GM23338 (cell line): ENCODE measurements at regions not wholly inside any gene's neighbourhood (a gene's known extent, or its start where the extent isn't known, plus 50 kb on each side); places are given as distances from the start of the nearest gene placed in this dataset.

ENCODE experiments used
- ATAC-seq: fragments of 200-7000 bp; cut with Tn5 transposase; 3 replicates; pipeline ENCODE4 v1.9.1; 2020
- DNase-seq: peaks from one replicate; pipeline ENCODE4 v3.0.0-alpha.2; 2015; ENCODE audit warnings: low spot score
- H2AFZ ChIP-seq: fragments of 200-600 bp; sonication (generic); 2 replicates; pipeline ENCODE4 v1.8.0; 2016; ENCODE audit warnings: antibody characterized with exemption, mild to moderate bottlenecking, moderate library complexity
- H3F3A ChIP-seq: fragments of 200-600 bp; sonication (generic); replicated peaks from 2 replicates; pipeline ENCODE4 v1.8.0; 2017; ENCODE audit warnings: antibody characterized with exemption, mixed run types, low read depth
- H3K27ac ChIP-seq: fragments of 200-600 bp; sonication (generic); 2 replicates; pipeline ENCODE4 v1.6.1; 2016; ENCODE audit warnings: low read depth
- H3K27me3 ChIP-seq: fragments of 200-600 bp; sonication (generic); 2 replicates; pipeline ENCODE4 v1.8.0; 2016; ENCODE audit warnings: mild to moderate bottlenecking, mixed run types, moderate library complexity; ENCODE audit not compliant: insufficient read depth
- H3K36me3 ChIP-seq: fragments of 200-600 bp; sonication (generic); 2 replicates; pipeline ENCODE4 v1.8.0; 2016; ENCODE audit warnings: mild to moderate bottlenecking; ENCODE audit not compliant: insufficient read depth
- H3K4me1 ChIP-seq: fragments of 200-600 bp; sonication (generic); 2 replicates; pipeline ENCODE4 v1.8.0; 2016; ENCODE audit warnings: mild to moderate bottlenecking, moderate library complexity; ENCODE audit not compliant: insufficient read depth
- H3K4me2 ChIP-seq: fragments of 200-600 bp; sonication (generic); 2 replicates; pipeline ENCODE4 v1.7.1; 2017; ENCODE audit warnings: mixed run types
- H3K4me3 ChIP-seq: fragments of 200-600 bp; sonication (generic); 2 replicates; pipeline ENCODE4 v1.6.1; 2016; ENCODE audit warnings: mixed run types
- H3K79me2 ChIP-seq: fragments of 200-600 bp; sonication (generic); replicated peaks from 2 replicates; pipeline ENCODE4 v1.8.0; 2017; ENCODE audit warnings: mild to moderate bottlenecking; ENCODE audit not compliant: insufficient read depth
- H3K9me2 ChIP-seq: fragments of 200-600 bp; sonication (generic); 2 replicates; pipeline ENCODE4 v1.8.0; 2017; ENCODE audit not compliant: insufficient read depth
- H4K20me1 ChIP-seq: fragments of 200-600 bp; sonication (generic); replicated peaks from 2 replicates; pipeline ENCODE4 v1.8.0; 2017; ENCODE audit warnings: mild to moderate bottlenecking; ENCODE audit not compliant: insufficient read depth
- H3K27ac Mint-ChIP-seq: 2 replicates; pipeline ENCODE4 v1.8.0; 2020; ENCODE audit warnings: inconsistent platforms, mild to moderate bottlenecking, moderate library complexity, mixed read lengths
- H3K27me3 Mint-ChIP-seq: 3 replicates; pipeline ENCODE4 v1.8.0; 2022; ENCODE audit warnings: low read depth, mild to moderate bottlenecking, moderate library complexity, mixed read lengths, inconsistent platforms; ENCODE audit not compliant: insufficient read depth, poor library complexity
- H3K36me3 Mint-ChIP-seq: 3 replicates; pipeline ENCODE4 v1.8.0; 2021; ENCODE audit warnings: low read depth, mild to moderate bottlenecking, inconsistent platforms, moderate library complexity, mixed read lengths
- H3K4me1 Mint-ChIP-seq: 3 replicates; pipeline ENCODE4 v1.8.0; 2020; ENCODE audit warnings: mild to moderate bottlenecking, inconsistent platforms, mixed read lengths
- H3K4me3 Mint-ChIP-seq: 3 replicates; pipeline ENCODE4 v1.8.0; 2021; ENCODE audit warnings: moderate library complexity, mild to moderate bottlenecking, inconsistent platforms, mixed read lengths
- H3K9me3 Mint-ChIP-seq: 3 replicates; pipeline ENCODE4 v1.8.0; 2020; ENCODE audit warnings: moderate library complexity, mild to moderate bottlenecking, inconsistent platforms, mixed read lengths
- CREB1 ChIP-seq: fragments of 250-450 bp; sonication (Bioruptor Pico); IDR thresholded peaks from 2 replicates; pipeline ENCODE4 v1.5.0; 2020; ENCODE audit warnings: low read depth, mild to moderate bottlenecking, moderate library complexity
- EZH2 ChIP-seq: fragments of 200-600 bp; sonication (generic); IDR thresholded peaks from one replicate; pipeline ENCODE4 v1.8.0; 2017; ENCODE audit warnings: antibody characterized with exemption, mild to moderate bottlenecking, low read depth; ENCODE audit not compliant: unreplicated experiment
- EZH2phosphoT487 ChIP-seq: fragments of 200-600 bp; sonication (generic); IDR thresholded peaks from one replicate; pipeline ENCODE4 v1.8.1; 2018; ENCODE audit warnings: antibody characterized with exemption; ENCODE audit not compliant: unreplicated experiment
- JUNB ChIP-seq: IDR thresholded peaks from one replicate; pipeline ENCODE4 v1.6.1; 2016; ENCODE audit warnings: antibody characterized with exemption; ENCODE audit not compliant: unreplicated experiment
- NANOG ChIP-seq: IDR thresholded peaks from 2 replicates; pipeline ENCODE4 v1.6.1; 2016; ENCODE audit warnings: antibody characterized with exemption, borderline replicate concordance
- POLR2AphosphoS5 ChIP-seq: IDR thresholded peaks from 2 replicates; pipeline ENCODE4 v1.6.1; 2016; ENCODE audit warnings: antibody characterized with exemption, low read depth
- STAT1 ChIP-seq: IDR thresholded peaks from one replicate; pipeline ENCODE4 v1.6.1; 2016; ENCODE audit warnings: antibody characterized with exemption; ENCODE audit not compliant: unreplicated experiment
- ZNF114 ChIP-seq: fragments of 250-450 bp; sonication (Bioruptor Pico); IDR thresholded peaks from 2 replicates; pipeline ENCODE4 v1.5.0; 2020; ENCODE audit warnings: mild to moderate bottlenecking, moderate library complexity
- ZNF331 ChIP-seq: fragments of 250-450 bp; sonication (Bioruptor Pico); IDR thresholded peaks from 2 replicates; pipeline ENCODE4 v1.5.0; 2020; ENCODE audit warnings: low read depth, mild to moderate bottlenecking, moderate library complexity
- TF ChIP-seq, protein P1 (sequence below), 2 experiments: fragments of 200-600 bp in 1 of 2; sonication (generic) in 1 of 2; conservative IDR thresholded peaks; 2 replicates each; pipeline versions ENCODE4 v1.5.1 to v1.6.1; 2016 to 2017; ENCODE audit warnings: antibody characterized with exemption in 2 of 2, low read depth in 2 of 2, mild to moderate bottlenecking in 2 of 2, moderate library complexity in 1 of 2
- TF ChIP-seq, protein P2 (sequence below): fragments of 250-450 bp; sonication (Bioruptor Pico); IDR thresholded peaks from 2 replicates; pipeline ENCODE4 v1.5.0; 2020; ENCODE audit warnings: mild to moderate bottlenecking, moderate library complexity
- TF ChIP-seq, protein P3 (sequence below): IDR thresholded peaks from 2 replicates; pipeline ENCODE4 v1.6.1; 2016; ENCODE audit warnings: antibody characterized with exemption
- TF ChIP-seq, protein P4 (sequence below): IDR thresholded peaks from one replicate; pipeline ENCODE4 v1.6.1; 2018; ENCODE audit warnings: antibody characterized with exemption; ENCODE audit not compliant: unreplicated experiment

DNA sequence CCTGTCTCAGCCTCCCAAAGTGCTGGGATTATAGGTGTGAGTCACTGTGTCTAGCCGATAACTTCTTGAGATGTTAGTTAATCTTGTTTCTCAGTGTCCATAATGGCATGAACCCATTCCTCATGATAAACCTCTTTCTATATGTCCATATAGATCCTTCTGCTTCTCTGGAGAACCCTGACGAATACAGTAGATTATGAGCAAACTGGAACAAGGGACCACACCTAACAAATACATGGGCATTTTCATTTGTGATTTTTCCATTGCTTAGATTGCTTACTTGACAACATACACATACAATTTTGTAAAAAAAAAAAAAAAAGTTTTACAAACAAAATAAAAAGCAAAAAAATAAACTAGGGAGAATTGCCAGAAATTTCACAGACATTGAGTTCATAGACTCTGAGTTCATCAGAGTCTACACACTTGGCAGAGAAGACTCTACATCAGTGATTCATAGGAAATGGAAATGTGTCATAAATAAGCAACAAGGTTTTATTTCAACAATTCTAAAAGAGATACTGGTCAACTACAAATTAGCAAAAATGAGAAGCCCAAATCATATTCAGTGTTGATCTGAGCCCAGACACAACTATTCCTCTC lies 96.7 kb downstream of the GALR1 start:
- H3K4me3 Mint-ChIP-seq: no peak overlapping the region
- no peak for ATAC-seq
- H3K4me2 ChIP-seq: no peak overlapping the region
- no peak overlapping the region for H3K4me3 ChIP-seq
- no peaks in the 10 kb centered on the region for H3K27me3 ChIP-seq
- DNase-seq: no peak
- H3K79me2 ChIP-seq: no peaks in the 10 kb centered on the region
- H3K27ac ChIP-seq: no peak overlapping the region
- no peaks in the 10 kb centered on the region for H3K36me3 Mint-ChIP-seq
- H3K9me2 ChIP-seq: no peaks in the 10 kb centered on the region
- H3K36me3 ChIP-seq: 0 out of 2 replicates have a peak, but pooled peaks cover 3% of the 10 kb centered on the region
- H3K27me3 Mint-ChIP-seq: peaks cover 2% of the 10 kb centered on the region
- TF ChIP-seq, protein P1, sequence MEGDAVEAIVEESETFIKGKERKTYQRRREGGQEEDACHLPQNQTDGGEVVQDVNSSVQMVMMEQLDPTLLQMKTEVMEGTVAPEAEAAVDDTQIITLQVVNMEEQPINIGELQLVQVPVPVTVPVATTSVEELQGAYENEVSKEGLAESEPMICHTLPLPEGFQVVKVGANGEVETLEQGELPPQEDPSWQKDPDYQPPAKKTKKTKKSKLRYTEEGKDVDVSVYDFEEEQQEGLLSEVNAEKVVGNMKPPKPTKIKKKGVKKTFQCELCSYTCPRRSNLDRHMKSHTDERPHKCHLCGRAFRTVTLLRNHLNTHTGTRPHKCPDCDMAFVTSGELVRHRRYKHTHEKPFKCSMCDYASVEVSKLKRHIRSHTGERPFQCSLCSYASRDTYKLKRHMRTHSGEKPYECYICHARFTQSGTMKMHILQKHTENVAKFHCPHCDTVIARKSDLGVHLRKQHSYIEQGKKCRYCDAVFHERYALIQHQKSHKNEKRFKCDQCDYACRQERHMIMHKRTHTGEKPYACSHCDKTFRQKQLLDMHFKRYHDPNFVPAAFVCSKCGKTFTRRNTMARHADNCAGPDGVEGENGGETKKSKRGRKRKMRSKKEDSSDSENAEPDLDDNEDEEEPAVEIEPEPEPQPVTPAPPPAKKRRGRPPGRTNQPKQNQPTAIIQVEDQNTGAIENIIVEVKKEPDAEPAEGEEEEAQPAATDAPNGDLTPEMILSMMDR (conservative IDR thresholded peaks at IDR 0.05; ENCODE audit: low read depth in 2 of 2): no peak
- TF ChIP-seq JUNB: no peak
- TF ChIP-seq EZH2phosphoT487: no peak
- no peak for TF ChIP-seq EZH2
- TF ChIP-seq CREB1 (CRISPR knock-in tag): no peak
- TF ChIP-seq ZNF331: no peak
- TF ChIP-seq, protein P2, sequence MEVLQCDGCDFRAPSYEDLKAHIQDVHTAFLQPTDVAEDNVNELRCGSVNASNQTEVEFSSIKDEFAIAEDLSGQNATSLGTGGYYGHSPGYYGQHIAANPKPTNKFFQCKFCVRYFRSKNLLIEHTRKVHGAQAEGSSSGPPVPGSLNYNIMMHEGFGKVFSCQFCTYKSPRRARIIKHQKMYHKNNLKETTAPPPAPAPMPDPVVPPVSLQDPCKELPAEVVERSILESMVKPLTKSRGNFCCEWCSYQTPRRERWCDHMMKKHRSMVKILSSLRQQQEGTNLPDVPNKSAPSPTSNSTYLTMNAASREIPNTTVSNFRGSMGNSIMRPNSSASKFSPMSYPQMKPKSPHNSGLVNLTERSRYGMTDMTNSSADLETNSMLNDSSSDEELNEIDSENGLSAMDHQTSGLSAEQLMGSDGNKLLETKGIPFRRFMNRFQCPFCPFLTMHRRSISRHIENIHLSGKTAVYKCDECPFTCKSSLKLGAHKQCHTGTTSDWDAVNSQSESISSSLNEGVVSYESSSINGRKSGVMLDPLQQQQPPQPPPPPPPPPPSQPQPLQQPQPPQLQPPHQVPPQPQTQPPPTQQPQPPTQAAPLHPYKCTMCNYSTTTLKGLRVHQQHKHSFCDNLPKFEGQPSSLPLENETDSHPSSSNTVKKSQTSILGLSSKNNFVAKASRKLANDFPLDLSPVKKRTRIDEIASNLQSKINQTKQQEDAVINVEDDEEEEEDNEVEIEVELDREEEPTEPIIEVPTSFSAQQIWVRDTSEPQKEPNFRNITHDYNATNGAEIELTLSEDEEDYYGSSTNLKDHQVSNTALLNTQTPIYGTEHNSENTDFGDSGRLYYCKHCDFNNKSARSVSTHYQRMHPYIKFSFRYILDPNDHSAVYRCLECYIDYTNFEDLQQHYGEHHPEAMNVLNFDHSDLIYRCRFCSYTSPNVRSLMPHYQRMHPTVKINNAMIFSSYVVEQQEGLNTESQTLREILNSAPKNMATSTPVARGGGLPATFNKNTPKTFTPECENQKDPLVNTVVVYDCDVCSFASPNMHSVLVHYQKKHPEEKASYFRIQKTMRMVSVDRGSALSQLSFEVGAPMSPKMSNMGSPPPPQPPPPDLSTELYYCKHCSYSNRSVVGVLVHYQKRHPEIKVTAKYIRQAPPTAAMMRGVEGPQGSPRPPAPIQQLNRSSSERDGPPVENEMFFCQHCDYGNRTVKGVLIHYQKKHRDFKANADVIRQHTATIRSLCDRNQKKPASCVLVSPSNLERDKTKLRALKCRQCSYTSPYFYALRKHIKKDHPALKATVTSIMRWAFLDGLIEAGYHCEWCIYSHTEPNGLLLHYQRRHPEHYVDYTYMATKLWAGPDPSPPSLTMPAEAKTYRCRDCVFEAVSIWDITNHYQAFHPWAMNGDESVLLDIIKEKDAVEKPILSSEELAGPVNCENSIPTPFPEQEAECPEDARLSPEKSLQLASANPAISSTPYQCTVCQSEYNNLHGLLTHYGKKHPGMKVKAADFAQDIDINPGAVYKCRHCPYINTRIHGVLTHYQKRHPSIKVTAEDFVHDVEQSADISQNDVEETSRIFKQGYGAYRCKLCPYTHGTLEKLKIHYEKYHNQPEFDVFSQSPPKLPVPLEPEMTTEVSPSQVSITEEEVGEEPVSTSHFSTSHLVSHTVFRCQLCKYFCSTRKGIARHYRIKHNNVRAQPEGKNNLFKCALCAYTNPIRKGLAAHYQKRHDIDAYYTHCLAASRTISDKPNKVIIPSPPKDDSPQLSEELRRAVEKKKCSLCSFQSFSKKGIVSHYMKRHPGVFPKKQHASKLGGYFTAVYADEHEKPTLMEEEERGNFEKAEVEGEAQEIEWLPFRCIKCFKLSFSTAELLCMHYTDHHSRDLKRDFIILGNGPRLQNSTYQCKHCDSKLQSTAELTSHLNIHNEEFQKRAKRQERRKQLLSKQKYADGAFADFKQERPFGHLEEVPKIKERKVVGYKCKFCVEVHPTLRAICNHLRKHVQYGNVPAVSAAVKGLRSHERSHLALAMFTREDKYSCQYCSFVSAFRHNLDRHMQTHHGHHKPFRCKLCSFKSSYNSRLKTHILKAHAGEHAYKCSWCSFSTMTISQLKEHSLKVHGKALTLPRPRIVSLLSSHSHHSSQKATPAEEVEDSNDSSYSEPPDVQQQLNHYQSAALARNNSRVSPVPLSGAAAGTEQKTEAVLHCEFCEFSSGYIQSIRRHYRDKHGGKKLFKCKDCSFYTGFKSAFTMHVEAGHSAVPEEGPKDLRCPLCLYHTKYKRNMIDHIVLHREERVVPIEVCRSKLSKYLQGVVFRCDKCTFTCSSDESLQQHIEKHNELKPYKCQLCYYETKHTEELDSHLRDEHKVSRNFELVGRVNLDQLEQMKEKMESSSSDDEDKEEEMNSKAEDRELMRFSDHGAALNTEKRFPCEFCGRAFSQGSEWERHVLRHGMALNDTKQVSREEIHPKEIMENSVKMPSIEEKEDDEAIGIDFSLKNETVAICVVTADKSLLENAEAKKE: no peak
- TF ChIP-seq, protein P3, sequence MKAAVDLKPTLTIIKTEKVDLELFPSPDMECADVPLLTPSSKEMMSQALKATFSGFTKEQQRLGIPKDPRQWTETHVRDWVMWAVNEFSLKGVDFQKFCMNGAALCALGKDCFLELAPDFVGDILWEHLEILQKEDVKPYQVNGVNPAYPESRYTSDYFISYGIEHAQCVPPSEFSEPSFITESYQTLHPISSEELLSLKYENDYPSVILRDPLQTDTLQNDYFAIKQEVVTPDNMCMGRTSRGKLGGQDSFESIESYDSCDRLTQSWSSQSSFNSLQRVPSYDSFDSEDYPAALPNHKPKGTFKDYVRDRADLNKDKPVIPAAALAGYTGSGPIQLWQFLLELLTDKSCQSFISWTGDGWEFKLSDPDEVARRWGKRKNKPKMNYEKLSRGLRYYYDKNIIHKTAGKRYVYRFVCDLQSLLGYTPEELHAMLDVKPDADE: no peak
- TF ChIP-seq STAT1: no peak
- TF ChIP-seq, protein P4, sequence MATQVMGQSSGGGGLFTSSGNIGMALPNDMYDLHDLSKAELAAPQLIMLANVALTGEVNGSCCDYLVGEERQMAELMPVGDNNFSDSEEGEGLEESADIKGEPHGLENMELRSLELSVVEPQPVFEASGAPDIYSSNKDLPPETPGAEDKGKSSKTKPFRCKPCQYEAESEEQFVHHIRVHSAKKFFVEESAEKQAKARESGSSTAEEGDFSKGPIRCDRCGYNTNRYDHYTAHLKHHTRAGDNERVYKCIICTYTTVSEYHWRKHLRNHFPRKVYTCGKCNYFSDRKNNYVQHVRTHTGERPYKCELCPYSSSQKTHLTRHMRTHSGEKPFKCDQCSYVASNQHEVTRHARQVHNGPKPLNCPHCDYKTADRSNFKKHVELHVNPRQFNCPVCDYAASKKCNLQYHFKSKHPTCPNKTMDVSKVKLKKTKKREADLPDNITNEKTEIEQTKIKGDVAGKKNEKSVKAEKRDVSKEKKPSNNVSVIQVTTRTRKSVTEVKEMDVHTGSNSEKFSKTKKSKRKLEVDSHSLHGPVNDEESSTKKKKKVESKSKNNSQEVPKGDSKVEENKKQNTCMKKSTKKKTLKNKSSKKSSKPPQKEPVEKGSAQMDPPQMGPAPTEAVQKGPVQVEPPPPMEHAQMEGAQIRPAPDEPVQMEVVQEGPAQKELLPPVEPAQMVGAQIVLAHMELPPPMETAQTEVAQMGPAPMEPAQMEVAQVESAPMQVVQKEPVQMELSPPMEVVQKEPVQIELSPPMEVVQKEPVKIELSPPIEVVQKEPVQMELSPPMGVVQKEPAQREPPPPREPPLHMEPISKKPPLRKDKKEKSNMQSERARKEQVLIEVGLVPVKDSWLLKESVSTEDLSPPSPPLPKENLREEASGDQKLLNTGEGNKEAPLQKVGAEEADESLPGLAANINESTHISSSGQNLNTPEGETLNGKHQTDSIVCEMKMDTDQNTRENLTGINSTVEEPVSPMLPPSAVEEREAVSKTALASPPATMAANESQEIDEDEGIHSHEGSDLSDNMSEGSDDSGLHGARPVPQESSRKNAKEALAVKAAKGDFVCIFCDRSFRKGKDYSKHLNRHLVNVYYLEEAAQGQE: no peak
- no peak for TF ChIP-seq ZNF114 (CRISPR knock-in tag)
- no peak for TF ChIP-seq NANOG
- TF ChIP-seq POLR2AphosphoS5: no peak
- H3K27ac Mint-ChIP-seq: no peak overlapping the region
- H3F3A ChIP-seq: no peaks in the 10 kb centered on the region
- peaks cover 6% of the 10 kb centered on the region for H3K9me3 Mint-ChIP-seq
- no peaks in the 10 kb centered on the region for H4K20me1 ChIP-seq
- H3K4me1 ChIP-seq: no peaks in the 10 kb centered on the region
- peaks cover 8% of the 10 kb centered on the region for H3K4me1 Mint-ChIP-seq
- no peak overlapping the region for H2AFZ ChIP-seq
